ENCODE measurements at regions not wholly inside any gene's neighbourhood (a gene's known extent, or its start where the extent isn't known, plus 50 kb on each side); places are given as distances from the start of the nearest gene placed in this dataset.

- no peaks in the 10 kb centered on the region for H3K9me3 ChIP-seq
- intact Hi-C loops (cut with DNase I): no loop called here
- 78% methylated on average over 1 of the region's 1 CpG for WGBS
Observed at GRCh38 chr5:43773478-43773844, 170.5 kb downstream of the NNT start.

GRCh38 chr5:43772764-43773477, 169.9 kb downstream of the NNT start:
- H3K27ac ChIP-seq: no peak overlapping the region
- no peak for DNase-seq (ENCODE audit: low spot score)
- intact Hi-C loops (cut with DNase I): no loop called here
- no peaks in the 10 kb centered on the region for H3K27me3 ChIP-seq (replicated peaks; ENCODE audit: insufficient read depth)
- WGBS: 55% methylated on average over 5 of the region's 5 CpGs
- H3K4me1 ChIP-seq (replicated peaks): no peaks in the 10 kb centered on the region
- TF ChIP-seq POLR2A (IDR thresholded peaks at IDR 0.05) (no peak), POLR2AphosphoS5 (IDR thresholded peaks at IDR 0.05) (no peak), CTCF (IDR thresholded peaks at IDR 0.05) (no peak)
- no peaks in the 10 kb centered on the region for H3K36me3 ChIP-seq
- H3K4me3 ChIP-seq: no peak overlapping the region
- no peaks in the 10 kb centered on the region for H3K9me3 ChIP-seq

More at GRCh38 chr5:43773478-43773844, 170.5 kb downstream of the NNT start:
- DNase-seq (ENCODE audit: low spot score): no peak
- no peaks in the 10 kb centered on the region for H3K36me3 ChIP-seq
- TF ChIP-seq POLR2A (IDR thresholded peaks at IDR 0.05) (no peak), CTCF (IDR thresholded peaks at IDR 0.05) (no peak), POLR2AphosphoS5 (IDR thresholded peaks at IDR 0.05) (no peak)
- H3K4me1 ChIP-seq (replicated peaks): no peaks in the 10 kb centered on the region
- H3K27ac ChIP-seq: no peak overlapping the region
- no peaks in the 10 kb centered on the region for H3K27me3 ChIP-seq (replicated peaks; ENCODE audit: insufficient read depth)
- H3K4me3 ChIP-seq: no peak overlapping the region

GRCh38 chr5:43772458-43772763, 169.4 kb downstream of the NNT start:
- Histone ChIP-seq H3K36me3 (no peaks in the 10 kb centered on the region), H3K27me3 (replicated peaks; ENCODE audit: insufficient read depth) (no peaks in the 10 kb centered on the region), H3K9me3 (no peaks in the 10 kb centered on the region), H3K27ac (no peak overlapping the region), H3K4me3 (no peak overlapping the region), H3K4me1 (replicated peaks) (no peaks in the 10 kb centered on the region)
- intact Hi-C loops (cut with DNase I): no loop called here
- TF ChIP-seq POLR2A (IDR thresholded peaks at IDR 0.05) (no peak), CTCF (IDR thresholded peaks at IDR 0.05) (no peak), POLR2AphosphoS5 (IDR thresholded peaks at IDR 0.05) (no peak)
- WGBS: 80% methylated on average over 1 of the region's 1 CpG
- no peak for DNase-seq (ENCODE audit: low spot score)

- Histone ChIP-seq H3K9me3 (no peaks in the 10 kb centered on the region), H3K27me3 (replicated peaks; ENCODE audit: insufficient read depth) (no peaks in the 10 kb centered on the region), H3K4me1 (replicated peaks) (no peaks in the 10 kb centered on the region), H3K36me3 (no peaks in the 10 kb centered on the region), H3K27ac (no peak overlapping the region), H3K4me3 (no peak overlapping the region)
- 84% methylated on average over 3 of the region's 3 CpGs for WGBS
- DNase-seq (ENCODE audit: low spot score): no peak
- TF ChIP-seq CTCF (IDR thresholded peaks at IDR 0.05): no peak
- no peak for TF ChIP-seq POLR2A (IDR thresholded peaks at IDR 0.05)
- no peak for TF ChIP-seq POLR2AphosphoS5 (IDR thresholded peaks at IDR 0.05)
- intact Hi-C loops (cut with DNase I): no loop called here
Observed at GRCh38 chr5:43771611-43772031, 168.6 kb downstream of the NNT start.

- H3K27me3 ChIP-seq (replicated peaks; ENCODE audit: insufficient read depth): no peaks in the 10 kb centered on the region
- 59% methylated on average over 7 of the region's 7 CpGs for WGBS
- H3K27ac ChIP-seq: no peak overlapping the region
- TF ChIP-seq POLR2A (IDR thresholded peaks at IDR 0.05) (no peak), CTCF (IDR thresholded peaks at IDR 0.05) (no peak), POLR2AphosphoS5 (IDR thresholded peaks at IDR 0.05) (no peak)
- H3K36me3 ChIP-seq: no peaks in the 10 kb centered on the region
- intact Hi-C loops (cut with DNase I): no loop called here
- no peaks in the 10 kb centered on the region for H3K4me1 ChIP-seq (replicated peaks)
- H3K4me3 ChIP-seq: no peak overlapping the region
- no peaks in the 10 kb centered on the region for H3K9me3 ChIP-seq
- DNase-seq (ENCODE audit: low spot score): no peak
Observed at GRCh38 chr5:43769571-43770355, 166.8 kb downstream of the NNT start.
